ENCODE measurements at regions not wholly inside any gene's neighbourhood (a gene's known extent, or its start where the extent isn't known, plus 50 kb on each side); places are given as distances from the start of the nearest gene placed in this dataset.

GRCh38 chr4:163781726-163782125 lies 287.2 kb downstream of the TMA16 start:
- no peak for TF ChIP-seq CTCF (IDR thresholded peaks at IDR 0.05)
- TF ChIP-seq EP300 (IDR thresholded peaks at IDR 0.05), result no peak
- TF ChIP-seq POLR2AphosphoS5 (IDR thresholded peaks at IDR 0.05), result no peak
- no peak for TF ChIP-seq POLR2A (IDR thresholded peaks at IDR 0.05)

All from stomach (tissue), 4 donors.